Adrenal gland (tissue), 9 donors: ENCODE measurements at regions not wholly inside any gene's neighbourhood (a gene's known extent, or its start where the extent isn't known, plus 50 kb on each side); places are given as distances from the start of the nearest gene placed in this dataset.

ENCODE experiments used
- DNase-seq, 7 donors: peaks; one replicate each; pipeline ENCODE4 v3.0.0-alpha.2; 2019 to 2020
- H3K27ac ChIP-seq, 5 donors: fragments of 200-600 bp; sonication (generic) in 4 of 5; 1 replicate in 3 of 5; 2 replicates in 2 of 5; pipeline versions ENCODE4 v1.5.1 to v1.8.0; 2016 to 2020; ENCODE audit warnings: mild to moderate bottlenecking in 1 of 5
- H3K27me3 ChIP-seq: fragments of 200-600 bp; 2 replicates; pipeline ENCODE4 v1.8.0; 2021
- H3K36me3 ChIP-seq, 2 donors: fragments of 200-600 bp; replicated peaks in 1 of 2; 1 replicate in 1 of 2; 2 replicates in 1 of 2; pipeline versions ENCODE4 v1.5.1 to v1.8.0; 2018 to 2022
- H3K4me1 ChIP-seq, 2 donors: fragments of 200-600 bp; replicated peaks in 1 of 2; 1 replicate in 1 of 2; 2 replicates in 1 of 2; pipeline versions ENCODE4 v1.5.1 to v1.8.0; 2018 to 2021
- H3K4me3 ChIP-seq, 4 donors: fragments of 200-600 bp; sonication (generic) in 3 of 4; one replicate each; pipeline ENCODE4 v1.5.1; 2016 to 2018
- H3K9me3 ChIP-seq, 3 donors: fragments of 200-600 bp; sonication (generic) in 1 of 3; replicated peaks in 1 of 3; 1 replicate in 2 of 3; 2 replicates in 1 of 3; pipeline versions ENCODE4 v1.5.1 to v1.8.0; 2016 to 2021
- POLR2A ChIP-seq, 2 donors: fragments of 450-650 bp; IDR thresholded peaks; one replicate each; pipeline ENCODE4 v1.6.1; 2017; ENCODE audit warnings: antibody characterized with exemption in 2 of 2, mild to moderate bottlenecking in 2 of 2, moderate library complexity in 1 of 2
- WGBS, 4 donors: extraction: QIAGEN DNeasy Blood & Tissue Kit in 2 of 4; methylation state at CpG; one replicate each; pipeline versions ENCODE4 v1.1.5 to v1.1.7; 2013 to 2017; 5-methylcytosine and 5-hydroxymethylcytosine counted together
- intact Hi-C, 2 donors: fragments of 100-400 bp; cut with DNase I; formaldehyde crosslinking; loops; one replicate each; pipeline versions ENCODE4 v1.14.1 to v1.15.0; 2022 to 2023
- TF ChIP-seq, protein P1 (sequence below), 6 experiments: fragments of 450-650 bp in 4 of 6; fragments of 200-600 bp in 2 of 6; sonication (generic) in 1 of 6; IDR thresholded peaks; 1 replicate in 5 of 6; 2 replicates in 1 of 6; pipeline versions ENCODE4 v1.5.1 to v1.8.0; 2016 to 2021; ENCODE audit warnings: antibody characterized with exemption in 6 of 6, mild to moderate bottlenecking in 2 of 6, moderate library complexity in 1 of 6
- donor health status: healthy with polysubstance abuse.
- donor health status: Bipolar disorder and iron deficiency.
- donor health status: DM: yes; HTN: yes; CAD: no.
- donor health status: DM: no; HTN: no; CAD: no.
- donor health status: DM: no; HTN: no; CAD: no.

DNA sequence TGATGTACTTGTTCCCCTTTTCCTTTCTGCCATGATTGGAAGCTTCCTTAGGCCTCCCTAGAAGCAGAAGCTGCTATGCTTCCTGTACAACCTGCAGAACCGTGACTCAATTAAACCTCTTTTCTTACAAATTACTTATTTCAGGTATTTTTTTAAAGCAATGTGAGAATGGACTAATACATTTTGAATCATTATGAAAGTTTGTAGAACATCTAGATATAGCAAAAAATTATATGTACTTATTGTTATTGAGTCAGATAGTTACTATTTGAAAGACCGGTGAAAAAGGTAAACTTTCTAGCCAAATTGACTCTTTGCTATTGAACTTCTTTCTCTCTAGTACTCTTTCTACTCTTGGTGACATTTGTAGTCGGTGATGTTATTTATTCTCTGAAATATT, 777.3 kb upstream of the GALNTL6 start:
- no peak overlapping the region for H3K4me3 ChIP-seq
- H3K36me3 ChIP-seq = no peaks in the 10 kb centered on the region
- DNase-seq = no peak
- 80 to 93% (median 87%) methylated on average over 3 of the region's 3 CpGs for WGBS, 4 donors
- no peak overlapping the region for H3K27ac ChIP-seq
- H3K27me3 ChIP-seq = no peaks in the 10 kb centered on the region
- TF ChIP-seq, protein P1, sequence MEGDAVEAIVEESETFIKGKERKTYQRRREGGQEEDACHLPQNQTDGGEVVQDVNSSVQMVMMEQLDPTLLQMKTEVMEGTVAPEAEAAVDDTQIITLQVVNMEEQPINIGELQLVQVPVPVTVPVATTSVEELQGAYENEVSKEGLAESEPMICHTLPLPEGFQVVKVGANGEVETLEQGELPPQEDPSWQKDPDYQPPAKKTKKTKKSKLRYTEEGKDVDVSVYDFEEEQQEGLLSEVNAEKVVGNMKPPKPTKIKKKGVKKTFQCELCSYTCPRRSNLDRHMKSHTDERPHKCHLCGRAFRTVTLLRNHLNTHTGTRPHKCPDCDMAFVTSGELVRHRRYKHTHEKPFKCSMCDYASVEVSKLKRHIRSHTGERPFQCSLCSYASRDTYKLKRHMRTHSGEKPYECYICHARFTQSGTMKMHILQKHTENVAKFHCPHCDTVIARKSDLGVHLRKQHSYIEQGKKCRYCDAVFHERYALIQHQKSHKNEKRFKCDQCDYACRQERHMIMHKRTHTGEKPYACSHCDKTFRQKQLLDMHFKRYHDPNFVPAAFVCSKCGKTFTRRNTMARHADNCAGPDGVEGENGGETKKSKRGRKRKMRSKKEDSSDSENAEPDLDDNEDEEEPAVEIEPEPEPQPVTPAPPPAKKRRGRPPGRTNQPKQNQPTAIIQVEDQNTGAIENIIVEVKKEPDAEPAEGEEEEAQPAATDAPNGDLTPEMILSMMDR (IDR thresholded peaks at IDR 0.05) = no peak
- no peak for TF ChIP-seq POLR2A (IDR thresholded peaks at IDR 0.05)
- H3K9me3 ChIP-seq = no peaks in the 10 kb centered on the region
- intact Hi-C loops = no loop called here
- no peaks in the 10 kb centered on the region for H3K4me1 ChIP-seq

DNA sequence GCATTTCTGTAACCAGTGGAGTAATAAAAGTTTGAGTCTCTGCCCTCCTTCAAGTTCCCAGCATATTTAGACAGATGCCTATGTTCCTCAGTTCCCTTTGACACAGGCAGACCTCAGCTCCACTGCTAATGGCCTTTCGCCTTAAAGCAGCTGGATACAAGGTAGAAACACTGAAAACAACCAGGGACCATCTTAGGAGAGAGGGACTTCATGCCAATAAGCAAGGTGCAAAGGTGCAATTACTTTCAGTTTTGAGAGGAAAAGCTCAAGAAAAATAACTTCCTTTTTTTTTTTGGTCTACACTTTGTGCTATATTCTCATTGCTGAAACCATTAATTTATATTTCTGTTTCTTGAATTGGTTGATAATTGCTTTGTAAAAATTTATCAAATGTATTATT, 781.9 kb upstream of the GALNTL6 start:
- Histone ChIP-seq H3K4me3 (no peak overlapping the region), H3K27ac (no peak overlapping the region), H3K9me3 (no peaks in the 10 kb centered on the region), H3K36me3 (no peaks in the 10 kb centered on the region), H3K4me1 (no peaks in the 10 kb centered on the region), H3K27me3 (no peaks in the 10 kb centered on the region)
- no peak for DNase-seq
- intact Hi-C loops = no loop called here
- 64 to 81% (median 78%) methylated on average over 1 of the region's 1 CpG for WGBS, 4 donors
- no peak for TF ChIP-seq POLR2A (IDR thresholded peaks at IDR 0.05)
- TF ChIP-seq, protein P1 (IDR thresholded peaks at IDR 0.05) = no peak

DNA sequence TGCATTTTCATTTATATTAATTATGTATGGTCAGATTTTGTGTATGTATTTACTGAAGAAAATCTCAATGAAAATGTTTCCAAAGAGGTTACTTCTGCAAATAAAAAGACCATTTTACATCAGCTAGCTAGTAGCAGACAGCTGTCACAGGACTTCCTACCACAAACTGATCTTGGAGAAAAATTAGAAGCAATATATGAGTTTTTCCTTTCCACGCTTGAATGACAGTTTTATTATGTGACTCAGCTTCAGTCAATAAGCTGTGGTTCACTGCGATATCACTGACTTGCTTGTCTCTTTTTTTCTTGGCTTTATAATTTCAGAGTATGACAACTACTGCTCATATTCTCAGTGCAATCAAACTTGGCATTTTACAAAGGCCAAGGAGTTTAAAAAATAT, 787.4 kb upstream of the GALNTL6 start:
- H3K27me3 ChIP-seq = no peaks in the 10 kb centered on the region
- TF ChIP-seq, protein P1 (IDR thresholded peaks at IDR 0.05) = no peak
- no peak for TF ChIP-seq POLR2A (IDR thresholded peaks at IDR 0.05)
- 39 to 68% (median 60%) methylated on average over 2 of the region's 2 CpGs for WGBS, 4 donors
- no peak for DNase-seq
- intact Hi-C loops = loop anchor here in 1 of 2 donors (10.0 kb wide), 1 partner anchor 1041 kb away; no protein-coding TSS in a partner anchor
- no peaks in the 10 kb centered on the region for H3K4me1 ChIP-seq
- no peaks in the 10 kb centered on the region for H3K36me3 ChIP-seq
- H3K9me3 ChIP-seq = no peaks in the 10 kb centered on the region
- no peak overlapping the region for H3K27ac ChIP-seq
- H3K4me3 ChIP-seq = no peak overlapping the region

DNA sequence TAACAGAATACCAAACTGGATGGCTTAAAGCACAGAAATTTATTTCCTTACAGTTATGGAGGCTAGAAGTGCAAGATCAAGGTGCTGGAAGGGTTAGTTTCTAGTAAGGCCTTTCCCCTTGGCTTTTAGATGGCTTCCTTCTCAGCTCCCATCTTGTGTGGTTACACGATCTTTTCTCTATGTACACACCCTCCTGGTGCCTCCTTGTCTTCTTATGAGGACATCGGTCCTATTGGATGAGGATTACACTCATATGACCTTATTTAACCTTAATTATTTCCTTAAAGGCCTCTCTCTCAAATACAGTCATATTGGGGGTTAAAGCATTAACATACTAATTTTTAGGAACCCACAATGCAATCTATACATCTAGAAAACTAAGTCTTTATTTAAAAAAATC, 787.9 kb upstream of the GALNTL6 start:
- DNase-seq = no peak
- Histone ChIP-seq H3K27ac (no peak overlapping the region), H3K36me3 (no peaks in the 10 kb centered on the region), H3K9me3 (no peaks in the 10 kb centered on the region), H3K4me3 (no peak overlapping the region), H3K27me3 (no peaks in the 10 kb centered on the region), H3K4me1 (no peaks in the 10 kb centered on the region)
- WGBS, 4 donors = 46 to 76% (median 56%) methylated on average over 2 of the region's 2 CpGs
- TF ChIP-seq, protein P1 (IDR thresholded peaks at IDR 0.05) = no peak
- TF ChIP-seq POLR2A (IDR thresholded peaks at IDR 0.05) = no peak
- intact Hi-C loops = loop anchor here in 1 of 2 donors (10.0 kb wide), 1 partner anchor 1041 kb away; no protein-coding TSS in a partner anchor
